GM23338 (cell line): ENCODE measurements at regions not wholly inside any gene's neighbourhood (a gene's known extent, or its start where the extent isn't known, plus 50 kb on each side); places are given as distances from the start of the nearest gene placed in this dataset.

Experiments used
- ATAC-seq: fragments of 200-7000 bp; cut with Tn5 transposase; 3 replicates; pipeline ENCODE4 v1.9.1; 2020
- DNase-seq: peaks from one replicate; pipeline ENCODE4 v3.0.0-alpha.2; 2015; ENCODE audit warnings: low spot score
- H2AFZ ChIP-seq: fragments of 200-600 bp; sonication (generic); 2 replicates; pipeline ENCODE4 v1.8.0; 2016; ENCODE audit warnings: antibody characterized with exemption, mild to moderate bottlenecking, moderate library complexity
- H3F3A ChIP-seq: fragments of 200-600 bp; sonication (generic); replicated peaks from 2 replicates; pipeline ENCODE4 v1.8.0; 2017; ENCODE audit warnings: antibody characterized with exemption, mixed run types, low read depth
- H3K27ac ChIP-seq: fragments of 200-600 bp; sonication (generic); 2 replicates; pipeline ENCODE4 v1.6.1; 2016; ENCODE audit warnings: low read depth
- H3K27me3 ChIP-seq: fragments of 200-600 bp; sonication (generic); 2 replicates; pipeline ENCODE4 v1.8.0; 2016; ENCODE audit warnings: mild to moderate bottlenecking, mixed run types, moderate library complexity; ENCODE audit not compliant: insufficient read depth
- H3K36me3 ChIP-seq: fragments of 200-600 bp; sonication (generic); 2 replicates; pipeline ENCODE4 v1.8.0; 2016; ENCODE audit warnings: mild to moderate bottlenecking; ENCODE audit not compliant: insufficient read depth
- H3K4me1 ChIP-seq: fragments of 200-600 bp; sonication (generic); 2 replicates; pipeline ENCODE4 v1.8.0; 2016; ENCODE audit warnings: mild to moderate bottlenecking, moderate library complexity; ENCODE audit not compliant: insufficient read depth
- H3K4me2 ChIP-seq: fragments of 200-600 bp; sonication (generic); 2 replicates; pipeline ENCODE4 v1.7.1; 2017; ENCODE audit warnings: mixed run types
- H3K4me3 ChIP-seq: fragments of 200-600 bp; sonication (generic); 2 replicates; pipeline ENCODE4 v1.6.1; 2016; ENCODE audit warnings: mixed run types
- H3K79me2 ChIP-seq: fragments of 200-600 bp; sonication (generic); replicated peaks from 2 replicates; pipeline ENCODE4 v1.8.0; 2017; ENCODE audit warnings: mild to moderate bottlenecking; ENCODE audit not compliant: insufficient read depth
- H3K9me2 ChIP-seq: fragments of 200-600 bp; sonication (generic); 2 replicates; pipeline ENCODE4 v1.8.0; 2017; ENCODE audit not compliant: insufficient read depth
- H4K20me1 ChIP-seq: fragments of 200-600 bp; sonication (generic); replicated peaks from 2 replicates; pipeline ENCODE4 v1.8.0; 2017; ENCODE audit warnings: mild to moderate bottlenecking; ENCODE audit not compliant: insufficient read depth
- H3K27ac Mint-ChIP-seq: 2 replicates; pipeline ENCODE4 v1.8.0; 2020; ENCODE audit warnings: inconsistent platforms, mild to moderate bottlenecking, moderate library complexity, mixed read lengths
- H3K27me3 Mint-ChIP-seq: 3 replicates; pipeline ENCODE4 v1.8.0; 2022; ENCODE audit warnings: low read depth, mild to moderate bottlenecking, moderate library complexity, mixed read lengths, inconsistent platforms; ENCODE audit not compliant: insufficient read depth, poor library complexity
- H3K36me3 Mint-ChIP-seq: 3 replicates; pipeline ENCODE4 v1.8.0; 2021; ENCODE audit warnings: low read depth, mild to moderate bottlenecking, inconsistent platforms, moderate library complexity, mixed read lengths
- H3K4me1 Mint-ChIP-seq: 3 replicates; pipeline ENCODE4 v1.8.0; 2020; ENCODE audit warnings: mild to moderate bottlenecking, inconsistent platforms, mixed read lengths
- H3K4me3 Mint-ChIP-seq: 3 replicates; pipeline ENCODE4 v1.8.0; 2021; ENCODE audit warnings: moderate library complexity, mild to moderate bottlenecking, inconsistent platforms, mixed read lengths
- H3K9me3 Mint-ChIP-seq: 3 replicates; pipeline ENCODE4 v1.8.0; 2020; ENCODE audit warnings: moderate library complexity, mild to moderate bottlenecking, inconsistent platforms, mixed read lengths
- JUNB ChIP-seq: IDR thresholded peaks from one replicate; pipeline ENCODE4 v1.6.1; 2016; ENCODE audit warnings: antibody characterized with exemption; ENCODE audit not compliant: unreplicated experiment
- POLR2AphosphoS5 ChIP-seq: IDR thresholded peaks from 2 replicates; pipeline ENCODE4 v1.6.1; 2016; ENCODE audit warnings: antibody characterized with exemption, low read depth
- ZNF462 ChIP-seq: fragments of 250-450 bp; sonication (Bioruptor Pico); IDR thresholded peaks from 2 replicates; pipeline ENCODE4 v1.5.0; 2020; ENCODE audit warnings: mild to moderate bottlenecking, moderate library complexity

GRCh38 chr22:26923531-26923930, 266.1 kb downstream of the MIAT start:
- H3K9me3 Mint-ChIP-seq = peaks cover 3% of the 10 kb centered on the region; the same call in 2 of the 3 replicates
- H3K27ac Mint-ChIP-seq = no peak overlapping the region
- no peaks in the 10 kb centered on the region for H3K27me3 Mint-ChIP-seq

More at GRCh38 chr22:26923531-26923930, 266.1 kb downstream of the MIAT start:
- peak overlapping the region; percentile 39; the same call in 1 of the 2 replicates for H3K4me2 ChIP-seq
- ATAC-seq (peak; percentile 71), DNase-seq (peak; percentile 68)
- H3K4me3 ChIP-seq = no peak overlapping the region
- TF ChIP-seq POLR2AphosphoS5 (no peak), JUNB (no peak), ZNF462 (0 out of 2 replicates have a peak, but pooled peaks have one; percentile 19)
- H3K27me3 ChIP-seq = no peaks in the 10 kb centered on the region
- peaks cover 13% of the 10 kb centered on the region; the same call in 1 of the 2 replicates for H3K4me1 ChIP-seq
- no peak overlapping the region for H2AFZ ChIP-seq
- no peaks in the 10 kb centered on the region for H4K20me1 ChIP-seq
- H3F3A ChIP-seq = no peaks in the 10 kb centered on the region
- 0 out of 2 replicates have a peak, but pooled peaks cover 2% of the 10 kb centered on the region for H3K9me2 ChIP-seq
- peaks cover 19% of the 10 kb centered on the region for H3K4me1 Mint-ChIP-seq
- H3K36me3 Mint-ChIP-seq = no peaks in the 10 kb centered on the region
- no peak overlapping the region for H3K4me3 Mint-ChIP-seq
- no peaks in the 10 kb centered on the region for H3K36me3 ChIP-seq
- no peaks in the 10 kb centered on the region for H3K79me2 ChIP-seq
- H3K27ac ChIP-seq = no peak overlapping the region
